IMR-90 (cell line): ENCODE measurements at regions not wholly inside any gene's neighbourhood (a gene's known extent, or its start where the extent isn't known, plus 50 kb on each side); places are given as distances from the start of the nearest gene placed in this dataset.

Experiments used
- ATAC-seq: fragments of 200-7000 bp; cut with Tn5 transposase; 2 replicates; pipeline ENCODE4 v1.9.1; 2020; ENCODE audit warnings: low read depth, mild to moderate bottlenecking, moderate library complexity
- BruUV-seq: library from RNA; stranded (reverse); fragments of 400-500 nt; replicated peaks from 2 replicates; lab custom pipeline; 2021; lab: Mats Ljungman, UMichigan
- CTCF ChIA-PET: fragments of 300-600 bp; formaldehyde crosslinking; extraction: SDS; loops from one replicate; lab custom pipeline; 2021; ENCODE audit warnings: antibody characterized with exemption; lab: Yijun Ruan, JAX
- POLR2A ChIA-PET: fragments of 300-600 bp; sonication (Branson Sonifier 250); formaldehyde crosslinking; loops from one replicate; lab custom pipeline; 2022; ENCODE audit warnings: antibody characterized with exemption; ENCODE audit not compliant: unreplicated experiment; lab: Charles Lee
- DNase-seq: peaks from one replicate; pipeline ENCODE4 v3.0.0; 2013
- H2AFZ ChIP-seq: replicated peaks from 2 replicates; pipeline ENCODE3; 2013; ENCODE audit warnings: low read length, mild to moderate bottlenecking; ENCODE audit not compliant: poor library complexity
- H2AK5ac ChIP-seq: 2 replicates; pipeline ENCODE4 v1.6.1; 2013; ENCODE audit warnings: low read depth, low read length, inconsistent platforms
- H2AK9ac ChIP-seq: replicated peaks from 2 replicates; pipeline ENCODE3; 2013; ENCODE audit warnings: mild to moderate bottlenecking, low read depth, low read length, moderate library complexity; ENCODE audit not compliant: poor library complexity
- H2BK120ac ChIP-seq: 2 replicates; pipeline ENCODE4 v1.6.1; 2013; ENCODE audit warnings: low read depth, low read length, inconsistent platforms
- H2BK15ac ChIP-seq: 3 replicates; pipeline ENCODE4 v1.6.1; 2013; ENCODE audit warnings: low read depth, low read length, inconsistent platforms
- H2BK20ac ChIP-seq: 2 replicates; pipeline ENCODE4 v1.6.1; 2013; ENCODE audit warnings: low read depth, mild to moderate bottlenecking, inconsistent platforms, low read length, moderate library complexity
- H2BK5ac ChIP-seq: 2 replicates; pipeline ENCODE4 v1.6.1; 2013; ENCODE audit warnings: mild to moderate bottlenecking, low read depth, low read length, inconsistent platforms; ENCODE audit not compliant: poor library complexity, severe bottlenecking
- H3K14ac ChIP-seq: replicated peaks from 2 replicates; pipeline ENCODE4 v1.6.1; 2013; ENCODE audit warnings: low read depth, low read length, inconsistent platforms
- H3K18ac ChIP-seq: 2 replicates; pipeline ENCODE4 v1.6.1; 2013; ENCODE audit warnings: low read depth, low read length, control low read depth
- H3K23ac ChIP-seq: 2 replicates; pipeline ENCODE4 v1.6.1; 2013; ENCODE audit warnings: low read depth, low read length, inconsistent platforms
- H3K27ac ChIP-seq: 2 replicates; pipeline ENCODE4 v1.5.1; 2013; ENCODE audit warnings: mild to moderate bottlenecking, control low read depth, low read length; ENCODE audit not compliant: insufficient read depth
- H3K27me3 ChIP-seq: 2 replicates; pipeline ENCODE4 v1.6.1; 2013; ENCODE audit warnings: low read length; ENCODE audit not compliant: control insufficient read depth, insufficient read depth
- H3K36me3 ChIP-seq: 2 replicates; pipeline ENCODE4 v1.6.1; 2013; ENCODE audit warnings: low read length, mixed read lengths; ENCODE audit not compliant: control insufficient read depth, insufficient read depth
- H3K4ac ChIP-seq: 2 replicates; pipeline ENCODE4 v1.6.1; 2013; ENCODE audit warnings: low read depth, low read length, inconsistent platforms
- H3K4me1 ChIP-seq: 2 replicates; pipeline ENCODE4 v1.6.1; 2013; ENCODE audit warnings: low read length, mixed read lengths; ENCODE audit not compliant: control insufficient read depth, insufficient read depth
- H3K4me2 ChIP-seq: 2 replicates; pipeline ENCODE4 v1.6.1; 2013; ENCODE audit warnings: low read depth, mild to moderate bottlenecking, control low read depth, low read length, moderate library complexity
- H3K4me3 ChIP-seq: 2 replicates; pipeline ENCODE4 v1.5.1; 2013; ENCODE audit warnings: low read depth, mild to moderate bottlenecking, control low read depth, low read length, moderate library complexity; ENCODE audit not compliant: insufficient read depth
- H3K56ac ChIP-seq: 2 replicates; pipeline ENCODE4 v1.6.1; 2013; ENCODE audit warnings: low read length, inconsistent platforms; ENCODE audit not compliant: insufficient read depth; ENCODE audit errors: extremely low read depth
- H3K79me1 ChIP-seq, 2 experiments: 2 replicates each; pipeline ENCODE4 v1.6.1; 2013; ENCODE audit warnings: low read length in 2 of 2, inconsistent platforms in 1 of 2, low read depth in 1 of 2
- H3K9ac ChIP-seq: 2 replicates; pipeline ENCODE4 v1.6.1; 2013; ENCODE audit warnings: low read depth, low read length, control low read depth
- H3K9me1 ChIP-seq: 2 replicates; pipeline ENCODE4 v1.6.1; 2013; ENCODE audit warnings: low read length, inconsistent platforms; ENCODE audit not compliant: insufficient read depth
- H3K9me3 ChIP-seq: 2 replicates; pipeline ENCODE4 v1.6.1; 2013; ENCODE audit warnings: low read length; ENCODE audit not compliant: control insufficient read depth, insufficient read depth
- H4K20me1 ChIP-seq: 2 replicates; pipeline ENCODE4 v1.6.1; 2013; ENCODE audit warnings: low read length, inconsistent platforms; ENCODE audit not compliant: insufficient read depth
- H4K5ac ChIP-seq: 2 replicates; pipeline ENCODE4 v1.6.1; 2013; ENCODE audit warnings: mild to moderate bottlenecking, low read depth, low read length, control low read depth
- H4K8ac ChIP-seq, 2 experiments: 2 replicates each; pipeline ENCODE4 v1.6.1; 2013; ENCODE audit warnings: low read depth in 2 of 2, low read length in 2 of 2, control low read depth in 1 of 2, inconsistent platforms in 1 of 2
- H4K91ac ChIP-seq: 2 replicates; pipeline ENCODE4 v1.6.1; 2013; ENCODE audit warnings: low read depth, low read length, inconsistent platforms; ENCODE audit not compliant: insufficient read depth
- RAD21 ChIP-seq: IDR thresholded peaks from 2 replicates; pipeline ENCODE4 v1.6.1; 2012; ENCODE audit warnings: low read length, improper control_type of control experiment
- RCOR1 ChIP-seq: IDR thresholded peaks from 2 replicates; pipeline ENCODE4 v1.6.1; 2012; ENCODE audit warnings: mild to moderate bottlenecking, low read length, improper control_type of control experiment; ENCODE audit not compliant: insufficient replicate concordance
- WGBS, 2 experiments: methylation state at CpG; one replicate each; pipeline versions ENCODE4 v1.1.5 to v1.1.7; 2013; ENCODE audit warnings: missing lambda C conversion rate in 2 of 2; ENCODE audit not compliant: insufficient read length in 1 of 2; ENCODE audit errors: extremely low coverage in 2 of 2; 5-methylcytosine and 5-hydroxymethylcytosine counted together
- dilution Hi-C: fragments of 300-500 bp; cut with HindIII; formaldehyde crosslinking; loops from one replicate; pipeline ENCODE4 v1.14.3; 2018; ENCODE audit warnings: low sequenced_read_pairs; ENCODE audit not compliant: unreplicated experiment
- in situ Hi-C: fragments of 300-500 bp; cut with MboI; formaldehyde crosslinking; loops from 3 replicates; pipeline ENCODE4 v1.14.3; 2019; ENCODE audit warnings: low sequenced_read_pairs, inconsistent platforms, mixed read lengths
- intact Hi-C: fragments of 100-400 bp; cut with micrococcal nuclease; formaldehyde crosslinking; loops from 2 replicates; pipeline ENCODE4 v1.10.0; 2022

DNA sequence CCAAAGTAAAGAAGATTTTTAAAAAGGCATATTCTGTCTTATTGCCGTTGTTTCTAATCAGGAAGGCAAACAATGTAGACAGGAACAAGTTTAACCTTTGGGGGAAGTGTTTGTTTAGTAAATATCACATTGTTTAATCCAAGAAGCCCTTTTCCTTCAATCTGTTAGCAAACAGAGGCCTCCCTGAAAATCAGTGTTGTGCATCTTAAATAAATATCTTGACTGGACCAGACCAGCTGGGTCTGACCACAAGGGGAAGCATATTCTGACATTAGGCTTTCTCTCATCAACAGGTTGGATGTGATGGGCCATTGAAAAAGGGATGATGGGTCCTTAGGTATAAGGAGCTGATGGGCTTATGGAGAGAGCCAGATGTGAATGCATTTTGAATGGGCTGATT lies 81.8 kb upstream of the SGIP1 start:
- Histone ChIP-seq H2BK120ac (no peak overlapping the region), H3K36me3 (no peaks in the 10 kb centered on the region), H3K79me1 (no peaks in the 10 kb centered on the region), H2BK20ac (no peak overlapping the region), H3K4me3 (no peak overlapping the region), H3K4me1 (peaks cover 2% of the 10 kb centered on the region; the same call in 1 of the 2 replicates), H2BK5ac (no peak overlapping the region), H2AFZ (no peak overlapping the region), H3K9me1 (no peaks in the 10 kb centered on the region), H3K4me2 (no peak overlapping the region), H4K8ac (no peak overlapping the region), H3K18ac (no peak overlapping the region), H2BK15ac (no peak overlapping the region), H3K23ac (no peak overlapping the region), H4K5ac (no peak overlapping the region), H3K14ac (no peak overlapping the region), H3K9ac (no peak overlapping the region), H4K20me1 (no peaks in the 10 kb centered on the region), H3K56ac (no peak overlapping the region), H2AK9ac (no peak overlapping the region), H2AK5ac (no peak overlapping the region), H3K4ac (no peak overlapping the region), H3K27ac (no peak overlapping the region), H3K9me3 (no peaks in the 10 kb centered on the region), H4K91ac (no peak overlapping the region), H3K27me3 (no peaks in the 10 kb centered on the region)
- DNase-seq (no peak), ATAC-seq (no peak; the same call in 1 of the 2 replicates)
- ChIA-PET CTCF (interaction anchor here (1.1 to 1.3 kb wide), 2 partner anchors 51 to 198 kb away, joined by 3 to 4 read pairs; no protein-coding TSS in a partner anchor), POLR2A (no interaction called here)
- TF ChIP-seq RCOR1, result no peak
- TF ChIP-seq RAD21, result peak; percentile 29
- WGBS, 2 experiments, result no CpG with 5 or more reads among the region's 1 CpG
- dilution Hi-C loops, result no loop called here
- in situ Hi-C loops, result no loop called here
- intact Hi-C loops, result no loop called here
- BruUV-seq, result no TSS peak
